ENCODE measurements at regions not wholly inside any gene's neighbourhood (a gene's known extent, or its start where the extent isn't known, plus 50 kb on each side); places are given as distances from the start of the nearest gene placed in this dataset.
"Not testable (repeated sequence)": the region's sequence is repeated elsewhere in the genome, so short reads cannot be mapped to it uniquely, and the experiment has no call there.

- H3K27ac ChIP-seq = no peak overlapping the region
- no peak for TF ChIP-seq CTCF (IDR thresholded peaks at IDR 0.05)
- TF ChIP-seq ZFX (IDR thresholded peaks at IDR 0.05; ENCODE audit: borderline replicate concordance) = no peak
Observed at GRCh38 chr2:194883711-194884110, 773.3 kb upstream of the SLC39A10 start.

- no peak overlapping the region for H3K27ac ChIP-seq
- TF ChIP-seq CTCF (IDR thresholded peaks at IDR 0.05) = no peak
- no peak for TF ChIP-seq ZFX (IDR thresholded peaks at IDR 0.05; ENCODE audit: borderline replicate concordance)
Observed at GRCh38 chr2:194870974-194871535, 786.0 kb upstream of the SLC39A10 start.

GRCh38 chr2:194867328-194867727 lies 789.7 kb upstream of the SLC39A10 start:
- H3K27ac ChIP-seq = no peak overlapping the region
- TF ChIP-seq ZFX (IDR thresholded peaks at IDR 0.05; ENCODE audit: borderline replicate concordance) = no peak
- peak; percentile 74 for TF ChIP-seq CTCF (IDR thresholded peaks at IDR 0.05)

- no peak for TF ChIP-seq ZFX (IDR thresholded peaks at IDR 0.05; ENCODE audit: borderline replicate concordance)
- no peak for TF ChIP-seq CTCF (IDR thresholded peaks at IDR 0.05)
- H3K27ac ChIP-seq = no peak overlapping the region
Observed at GRCh38 chr2:194854941-194855340, 802.1 kb upstream of the SLC39A10 start.

- no peak for TF ChIP-seq CTCF (IDR thresholded peaks at IDR 0.05)
- no peak for TF ChIP-seq ZFX (IDR thresholded peaks at IDR 0.05; ENCODE audit: borderline replicate concordance)
- H3K27ac ChIP-seq = no peak overlapping the region
Observed at GRCh38 chr2:194842871-194843270, 814.2 kb upstream of the SLC39A10 start.

GRCh38 chr2:194834371-194834770 lies 822.7 kb upstream of the SLC39A10 start:
- H3K27ac ChIP-seq = not testable (repeated sequence)

- no peak overlapping the region for H3K27ac ChIP-seq
- no peak for TF ChIP-seq CTCF (IDR thresholded peaks at IDR 0.05)
- TF ChIP-seq ZFX (IDR thresholded peaks at IDR 0.05; ENCODE audit: borderline replicate concordance) = no peak
Observed at GRCh38 chr2:194826241-194826640, 830.8 kb upstream of the SLC39A10 start.

GRCh38 chr2:194824450-194824849 lies 832.6 kb upstream of the SLC39A10 start:
- no peak for TF ChIP-seq CTCF (IDR thresholded peaks at IDR 0.05)
- no peak for TF ChIP-seq ZFX (IDR thresholded peaks at IDR 0.05; ENCODE audit: borderline replicate concordance)
- H3K27ac ChIP-seq = no peak overlapping the region

Measured in 22Rv1 (cell line).